HepG2 (cell line): ENCODE measurements at regions not wholly inside any gene's neighbourhood (a gene's known extent, or its start where the extent isn't known, plus 50 kb on each side); places are given as distances from the start of the nearest gene placed in this dataset.

ENCODE experiments used
- ATAC-seq: fragments of 200-7000 bp; cut with Tn5 transposase; 3 replicates; pipeline ENCODE4 v1.9.1; 2020; ENCODE audit warnings: mild to moderate bottlenecking, moderate library complexity
- BruUV-seq: library from RNA; stranded (reverse); fragments of 400-500 nt; replicated peaks from 2 replicates; lab custom pipeline; 2021; lab: Mats Ljungman, UMichigan
- CTCF ChIA-PET: fragments of 300-600 bp; formaldehyde crosslinking; extraction: SDS; loops from one replicate; lab custom pipeline; 2021; ENCODE audit warnings: low total read pairs, inconsistent platforms, low intra/inter-chr PET ratio; lab: Yijun Ruan, JAX
- POLR2A ChIA-PET: fragments of 350-600 bp; sonication (Branson Sonifier 250); formaldehyde crosslinking; loops from one replicate; lab custom pipeline; 2020; ENCODE audit warnings: antibody characterized with exemption, inconsistent platforms; lab: Yijun Ruan, JAX
- DNase-seq: peaks from one replicate; pipeline ENCODE4 v3.0.0-alpha.2; 2015; ENCODE audit warnings: low spot score
- FAIRE-seq: peaks from 3 replicates; lab custom pipeline; 2011; peaks lifted over from hg19 to GRCh38; lab: Jason Lieb, UNC
- H2AFZ ChIP-seq: one replicate; pipeline ENCODE4 v1.6.1; 2011; ENCODE audit warnings: low read length, inconsistent platforms
- H3K27ac ChIP-seq: fragments of 300-600 bp; 3 replicates; pipeline ENCODE4 v1.8.0; 2011; ENCODE audit warnings: mixed run types, mild to moderate bottlenecking, mixed read lengths, low read length, inconsistent platforms; ENCODE audit not compliant: insufficient read depth; ENCODE audit errors: extremely low read length
- H3K27me3 ChIP-seq, 2 experiments: fragments of 200-600 bp in 1 of 2; 2 replicates in 1 of 2; 3 replicates in 1 of 2; pipeline versions ENCODE4 v1.6.0 to v1.8.0; 2011; ENCODE audit warnings: low read length in 2 of 2, mild to moderate bottlenecking in 2 of 2, moderate library complexity in 2 of 2, inconsistent platforms in 1 of 2; ENCODE audit not compliant: insufficient read depth in 2 of 2, control insufficient read depth in 1 of 2
- H3K36me3 ChIP-seq, 2 experiments: fragments of 200-600 bp in 1 of 2; replicated peaks in 1 of 2; 2 replicates in 1 of 2; 3 replicates in 1 of 2; pipeline versions ENCODE4 v1.5.1 to v1.8.0; 2011; ENCODE audit warnings: low read length in 2 of 2, inconsistent platforms in 1 of 2; ENCODE audit not compliant: insufficient read depth in 2 of 2, control insufficient read depth in 1 of 2
- H3K4me1 ChIP-seq: 2 replicates; pipeline ENCODE4 v1.5.1; 2012; ENCODE audit warnings: low read length, inconsistent platforms; ENCODE audit not compliant: insufficient read depth
- H3K4me2 ChIP-seq: 2 replicates; pipeline ENCODE4 v1.6.0; 2011; ENCODE audit warnings: low read depth, low read length, inconsistent platforms
- H3K4me3 ChIP-seq, 3 experiments: fragments of 200-600 bp in 1 of 3; sonication (generic), shearing (Covaris generic) in 1 of 3; replicated peaks in 1 of 3; 2 replicates each; pipeline ENCODE4 v1.5.1; 2011 to 2016; ENCODE audit warnings: low read length in 3 of 3, inconsistent platforms in 2 of 3, low read depth in 2 of 3, mild to moderate bottlenecking in 2 of 3, control low read depth in 1 of 3, mixed read lengths in 1 of 3; ENCODE audit not compliant: insufficient read depth in 1 of 3
- H3K79me2 ChIP-seq: one replicate; pipeline ENCODE4 v1.6.1; 2011; ENCODE audit warnings: low read length, inconsistent platforms; ENCODE audit not compliant: insufficient read depth
- H3K9ac ChIP-seq: 2 replicates; pipeline ENCODE4 v1.6.0; 2011; ENCODE audit warnings: mild to moderate bottlenecking, low read depth, low read length, inconsistent platforms; ENCODE audit not compliant: insufficient read depth
- H3K9me3 ChIP-seq: 2 replicates; pipeline ENCODE4 v1.5.1; 2012; ENCODE audit warnings: mild to moderate bottlenecking, low read length
- H4K20me1 ChIP-seq: 2 replicates; pipeline ENCODE4 v1.6.0; 2011; ENCODE audit warnings: inconsistent platforms, mild to moderate bottlenecking, low read length, moderate library complexity; ENCODE audit not compliant: insufficient read depth
- CCDC6 ChIP-seq: sonication (generic); formaldehyde crosslinking; IDR thresholded peaks from 2 replicates; pipeline ENCODE4 v1.8.1; 2022; ENCODE audit warnings: mild to moderate bottlenecking, missing genetic modification reagents, moderate library complexity
- KLF9 ChIP-seq: IDR thresholded peaks from 2 replicates; pipeline ENCODE4 v1.6.1; 2016; ENCODE audit warnings: low read depth
- RBM22 ChIP-seq: fragments of 200-400 bp; formaldehyde crosslinking; optimal IDR thresholded peaks from 2 replicates; pipeline ENCODE3; 2017; ENCODE audit warnings: mild to moderate bottlenecking, low read length, moderate library complexity
- YEATS2 ChIP-seq: sonication (generic); formaldehyde crosslinking; IDR thresholded peaks from 2 replicates; pipeline ENCODE4 v1.4.0; 2020; ENCODE audit warnings: missing genetic modification reagents, borderline replicate concordance
- ZBTB42 ChIP-seq: sonication (generic); formaldehyde crosslinking; IDR thresholded peaks from 2 replicates; pipeline ENCODE4 v1.5.0; 2020; ENCODE audit warnings: mild to moderate bottlenecking, missing genetic modification reagents
- ZNF441 ChIP-seq: sonication (generic); formaldehyde crosslinking; IDR thresholded peaks from 2 replicates; pipeline ENCODE4 v1.7.0; 2021; ENCODE audit warnings: missing genetic modification reagents, borderline replicate concordance
- ZNF567 ChIP-seq: sonication (generic); formaldehyde crosslinking; IDR thresholded peaks from 2 replicates; pipeline ENCODE4 v1.8.1; 2023; ENCODE audit warnings: mild to moderate bottlenecking, missing genetic modification reagents, borderline replicate concordance
- ZNF747 ChIP-seq: sonication (generic); formaldehyde crosslinking; IDR thresholded peaks from 2 replicates; pipeline ENCODE4 v1.8.1; 2023; ENCODE audit warnings: missing genetic modification reagents, mild to moderate bottlenecking, borderline replicate concordance
- ZNF749 ChIP-seq: sonication (generic); formaldehyde crosslinking; IDR thresholded peaks from 2 replicates; pipeline ENCODE4 v1.8.0; 2022; ENCODE audit warnings: mild to moderate bottlenecking, missing genetic modification reagents, moderate library complexity, borderline replicate concordance
- ZNF816 ChIP-seq: sonication (generic); formaldehyde crosslinking; IDR thresholded peaks from 2 replicates; pipeline ENCODE4 v1.8.0; 2022; ENCODE audit warnings: missing genetic modification reagents, mild to moderate bottlenecking, borderline replicate concordance
- WGBS: methylation state at CpG from one replicate; pipeline ENCODE4 v1.1.6; 2017; ENCODE audit warnings: low lambda C conversion rate; 5-methylcytosine and 5-hydroxymethylcytosine counted together
- in situ Hi-C: cut with HindIII; loops from 2 replicates; pipeline ENCODE4 v1.10.0; 2017; ENCODE audit warnings: low pct_unique_long_range_greater_than_20kb; ENCODE audit not compliant: extremely low pct_ligation_motif_present
- intact Hi-C: fragments of 100-400 bp; cut with micrococcal nuclease; formaldehyde crosslinking; loops from one replicate; pipeline ENCODE4 v1.10.0; 2022; ENCODE audit not compliant: unreplicated experiment
- TF ChIP-seq, protein P1 (sequence below): sonication (generic); formaldehyde crosslinking; IDR thresholded peaks from 2 replicates; pipeline ENCODE4 v1.8.0; 2022; ENCODE audit warnings: missing genetic modification reagents, mild to moderate bottlenecking, moderate library complexity, borderline replicate concordance

DNA sequence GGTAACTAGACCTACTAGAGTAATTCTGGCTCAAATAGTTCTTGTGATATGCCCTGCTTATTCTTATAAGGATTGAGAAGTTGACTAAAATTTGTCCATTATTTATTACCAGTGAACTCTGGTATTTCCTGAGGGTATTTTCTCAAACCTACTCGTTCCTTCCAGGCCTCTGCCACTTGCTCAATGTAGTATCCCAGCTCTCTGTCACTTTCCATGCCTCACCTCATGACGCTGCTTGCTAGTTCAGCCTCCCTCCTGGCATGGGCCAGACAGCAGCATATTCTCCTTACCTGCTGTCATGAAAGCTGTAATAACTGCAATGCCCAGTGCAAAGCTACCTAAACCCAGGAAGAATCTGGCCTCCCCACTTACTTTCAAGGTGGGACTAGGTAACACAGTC, 602.9 kb upstream of the ADAMTS5 start (continued):
- TF ChIP-seq ZBTB42 (CRISPR knock-in tag) (no peak), YEATS2 (CRISPR knock-in tag) (no peak), ZNF567 (no peak), ZNF441 (CRISPR knock-in tag) (no peak), KLF9 (CRISPR knock-in tag) (no peak)
- TF ChIP-seq, protein P1, sequence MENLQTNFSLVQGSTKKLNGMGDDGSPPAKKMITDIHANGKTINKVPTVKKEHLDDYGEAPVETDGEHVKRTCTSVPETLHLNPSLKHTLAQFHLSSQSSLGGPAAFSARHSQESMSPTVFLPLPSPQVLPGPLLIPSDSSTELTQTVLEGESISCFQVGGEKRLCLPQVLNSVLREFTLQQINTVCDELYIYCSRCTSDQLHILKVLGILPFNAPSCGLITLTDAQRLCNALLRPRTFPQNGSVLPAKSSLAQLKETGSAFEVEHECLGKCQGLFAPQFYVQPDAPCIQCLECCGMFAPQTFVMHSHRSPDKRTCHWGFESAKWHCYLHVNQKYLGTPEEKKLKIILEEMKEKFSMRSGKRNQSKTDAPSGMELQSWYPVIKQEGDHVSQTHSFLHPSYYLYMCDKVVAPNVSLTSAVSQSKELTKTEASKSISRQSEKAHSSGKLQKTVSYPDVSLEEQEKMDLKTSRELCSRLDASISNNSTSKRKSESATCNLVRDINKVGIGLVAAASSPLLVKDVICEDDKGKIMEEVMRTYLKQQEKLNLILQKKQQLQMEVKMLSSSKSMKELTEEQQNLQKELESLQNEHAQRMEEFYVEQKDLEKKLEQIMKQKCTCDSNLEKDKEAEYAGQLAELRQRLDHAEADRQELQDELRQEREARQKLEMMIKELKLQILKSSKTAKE = no peak

DNA sequence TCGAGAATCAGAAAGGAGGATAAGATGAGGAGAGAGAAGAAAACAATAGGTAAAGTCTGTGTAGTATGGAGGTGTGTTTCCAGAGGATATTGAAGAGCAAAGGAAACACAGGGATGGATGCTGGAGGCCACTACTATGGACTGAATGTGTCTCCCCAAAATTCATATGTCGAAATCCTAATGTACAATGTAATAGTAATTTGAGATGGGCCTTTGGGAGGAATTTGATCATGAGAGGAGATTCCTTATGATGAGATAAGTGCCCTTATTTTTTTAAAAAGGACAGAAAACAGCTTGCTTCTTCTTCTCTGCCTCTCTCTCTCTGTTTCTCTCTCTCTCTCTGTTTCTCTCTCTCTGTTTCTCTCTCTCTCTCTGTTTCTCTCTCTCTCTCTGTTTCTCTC, 602.2 kb upstream of the ADAMTS5 start:
- DNase-seq = no peak
- FAIRE-seq = no peak

More for the DNA sequence above, 602.2 kb upstream of the ADAMTS5 start:
- ChIA-PET CTCF (no interaction called here), POLR2A (no interaction called here)
- H3K4me1 ChIP-seq = no peaks in the 10 kb centered on the region
- H3K79me2 ChIP-seq = no peaks in the 10 kb centered on the region
- 0% methylated on average over 2 of the region's 2 CpGs for WGBS
- no peak overlapping the region for H3K4me2 ChIP-seq
- H3K9me3 ChIP-seq = peaks cover 93% of the 10 kb centered on the region
- no peak overlapping the region for H3K27ac ChIP-seq
- H3K4me3 ChIP-seq = no peak overlapping the region
- ATAC-seq = no peak
- TF ChIP-seq CCDC6 (CRISPR knock-in tag) = no peak
- TF ChIP-seq ZNF749 = no peak
- TF ChIP-seq ZNF747 = no peak
- no peak for TF ChIP-seq ZNF816 (CRISPR knock-in tag)
- no peak for TF ChIP-seq RBM22
- BruUV-seq = no TSS peak
- H3K9ac ChIP-seq = no peak overlapping the region
- H3K36me3 ChIP-seq = no peaks in the 10 kb centered on the region
- in situ Hi-C loops (loop anchor here (25.0 kb wide), 1 partner anchor 93 kb away; no protein-coding TSS in a partner anchor), intact Hi-C loops (no loop called here)
- no peaks in the 10 kb centered on the region for H3K27me3 ChIP-seq
- no peaks in the 10 kb centered on the region for H4K20me1 ChIP-seq
- H2AFZ ChIP-seq = no peak overlapping the region
